AG09319 (cell line): ENCODE measurements at regions not wholly inside any gene's neighbourhood (a gene's known extent, or its start where the extent isn't known, plus 50 kb on each side); places are given as distances from the start of the nearest gene placed in this dataset.

Source experiments
- DNase-seq: peaks from one replicate; pipeline ENCODE4 v3.0.0-alpha.2; 2010; ENCODE audit warnings: low read depth; ENCODE audit errors: extremely low read depth
- TF ChIP-seq, protein P1 (sequence below): IDR thresholded peaks from 2 replicates; pipeline ENCODE4 v1.5.1; 2011; ENCODE audit warnings: low read depth, mild to moderate bottlenecking, inconsistent platforms, low read length, moderate library complexity

DNA sequence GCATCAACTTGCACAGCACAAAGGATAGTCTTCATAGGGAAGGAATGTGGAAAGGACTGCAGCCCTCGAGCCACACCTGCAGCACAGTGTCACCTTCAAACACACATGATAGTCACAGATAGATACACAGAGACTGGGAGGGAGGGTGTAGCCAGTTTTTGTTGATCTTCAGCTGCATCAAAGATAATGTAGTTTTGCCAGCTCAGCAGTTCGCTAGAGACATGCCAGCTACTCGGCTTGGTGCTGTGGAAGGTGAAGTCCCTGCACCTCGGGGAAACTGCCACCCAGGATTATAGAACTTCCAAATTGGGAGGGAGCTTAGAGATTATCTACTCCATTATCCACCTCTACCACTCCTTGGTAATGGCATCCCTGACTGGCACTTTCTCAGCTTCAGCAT, 92.9 kb upstream of the PAK3 start:
- TF ChIP-seq, protein P1, sequence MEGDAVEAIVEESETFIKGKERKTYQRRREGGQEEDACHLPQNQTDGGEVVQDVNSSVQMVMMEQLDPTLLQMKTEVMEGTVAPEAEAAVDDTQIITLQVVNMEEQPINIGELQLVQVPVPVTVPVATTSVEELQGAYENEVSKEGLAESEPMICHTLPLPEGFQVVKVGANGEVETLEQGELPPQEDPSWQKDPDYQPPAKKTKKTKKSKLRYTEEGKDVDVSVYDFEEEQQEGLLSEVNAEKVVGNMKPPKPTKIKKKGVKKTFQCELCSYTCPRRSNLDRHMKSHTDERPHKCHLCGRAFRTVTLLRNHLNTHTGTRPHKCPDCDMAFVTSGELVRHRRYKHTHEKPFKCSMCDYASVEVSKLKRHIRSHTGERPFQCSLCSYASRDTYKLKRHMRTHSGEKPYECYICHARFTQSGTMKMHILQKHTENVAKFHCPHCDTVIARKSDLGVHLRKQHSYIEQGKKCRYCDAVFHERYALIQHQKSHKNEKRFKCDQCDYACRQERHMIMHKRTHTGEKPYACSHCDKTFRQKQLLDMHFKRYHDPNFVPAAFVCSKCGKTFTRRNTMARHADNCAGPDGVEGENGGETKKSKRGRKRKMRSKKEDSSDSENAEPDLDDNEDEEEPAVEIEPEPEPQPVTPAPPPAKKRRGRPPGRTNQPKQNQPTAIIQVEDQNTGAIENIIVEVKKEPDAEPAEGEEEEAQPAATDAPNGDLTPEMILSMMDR, result no peak
- DNase-seq, result no peak

DNA sequence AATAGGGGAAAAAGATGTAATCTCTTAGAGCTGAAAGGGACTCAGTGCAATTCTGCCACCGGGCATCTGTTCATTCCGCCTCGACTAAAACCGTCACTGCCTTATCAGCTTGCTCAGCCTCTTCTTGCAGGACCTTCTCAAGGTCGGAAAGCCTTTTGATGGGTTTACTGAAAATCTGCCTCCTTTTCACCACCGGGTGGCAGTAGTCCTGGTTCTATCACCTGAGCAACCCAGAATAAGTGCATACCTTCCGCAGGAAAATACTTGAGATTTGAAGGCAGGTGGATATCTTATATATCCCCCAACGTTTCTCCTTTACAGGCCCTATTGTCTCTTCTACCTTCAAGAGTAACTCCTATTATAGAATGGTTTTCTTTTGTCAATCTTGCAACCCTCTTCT, 103.4 kb upstream of the PAK3 start:
- TF ChIP-seq, protein P1, result peak; percentile 54
- DNase-seq, result peak; percentile 1

DNA sequence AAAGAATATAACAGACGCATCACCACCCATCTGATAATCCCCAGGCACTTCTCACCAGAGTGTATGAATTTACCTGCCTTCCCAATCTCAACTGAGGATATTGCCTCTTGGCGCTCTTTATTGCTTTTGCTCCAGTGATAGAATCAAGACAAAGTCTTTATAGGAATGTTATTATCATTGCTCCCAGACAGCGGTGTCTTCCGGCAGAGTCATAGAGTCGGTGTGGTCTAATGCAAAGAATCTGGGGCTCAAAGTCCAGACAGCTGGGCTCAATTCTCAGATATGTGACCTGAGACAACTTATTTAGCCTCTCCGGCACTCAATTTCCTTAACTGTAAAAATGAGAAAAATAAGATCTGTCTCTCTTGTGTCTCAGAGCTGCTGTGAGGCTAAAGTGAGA, 106.1 kb upstream of the PAK3 start:
- DNase-seq, result no peak
- TF ChIP-seq, protein P1, result no peak

DNA sequence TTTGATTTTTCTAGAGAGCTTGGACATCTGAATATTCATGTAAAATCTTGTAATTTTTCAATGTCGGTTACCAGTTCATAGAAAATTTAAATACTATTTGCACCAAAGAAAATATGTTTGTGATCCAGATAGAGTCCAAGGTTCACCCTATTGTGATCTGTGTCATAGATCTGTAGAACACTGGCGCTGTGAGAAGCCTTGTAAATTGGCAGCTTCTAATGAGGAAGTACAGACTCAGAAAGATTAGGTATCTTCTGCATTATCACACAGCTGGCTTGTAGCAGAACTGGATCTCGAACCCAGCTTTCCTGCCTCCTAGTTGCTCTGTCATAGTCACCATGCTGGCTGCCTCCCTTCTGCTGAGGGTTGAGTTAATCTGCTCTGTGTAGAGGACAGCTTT, 106.5 kb upstream of the PAK3 start:
- TF ChIP-seq, protein P1, result no peak
- no peak for DNase-seq

DNA sequence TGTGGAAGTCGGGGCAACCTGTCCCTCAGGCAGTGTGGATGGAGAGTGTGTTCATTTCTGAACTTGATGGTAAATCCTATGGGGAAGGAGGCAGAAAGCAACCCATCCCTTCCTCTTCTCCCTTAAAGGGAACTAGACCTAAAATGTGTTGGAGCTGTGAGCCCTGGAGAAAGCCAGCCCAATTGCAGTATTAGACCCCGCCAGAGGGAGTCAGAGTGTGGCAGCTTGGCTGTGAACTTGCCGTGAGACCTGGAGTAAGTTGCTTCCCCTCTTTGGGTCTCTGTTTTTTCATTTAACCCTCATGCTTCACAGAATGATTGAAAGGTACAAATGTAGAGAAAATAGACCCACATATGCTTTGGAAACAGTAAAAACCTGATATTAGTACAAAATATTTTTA, 108.7 kb upstream of the PAK3 start:
- DNase-seq, result no peak
- TF ChIP-seq, protein P1, result 0 out of 2 replicates have a peak, but pooled peaks have one; percentile 3

DNA sequence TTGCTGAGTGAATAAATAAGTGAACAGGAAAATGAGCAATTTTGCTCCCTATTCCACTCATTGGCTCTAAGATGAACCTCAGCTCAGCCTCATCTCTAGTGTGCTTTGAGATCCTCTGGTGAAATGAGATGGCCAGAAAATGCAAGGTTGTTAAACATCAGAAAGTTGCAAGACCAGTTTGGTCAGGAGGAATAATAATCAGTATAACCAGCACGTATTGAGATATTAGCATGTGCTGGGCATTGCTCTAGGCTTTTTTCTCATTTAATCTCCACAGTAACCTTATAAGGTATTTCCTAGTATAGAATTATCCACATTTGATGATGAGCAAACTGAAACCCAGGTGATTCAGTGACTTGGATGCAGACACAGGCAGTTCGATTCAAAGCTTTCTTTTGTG, 110.5 kb upstream of the PAK3 start:
- TF ChIP-seq, protein P1, result no peak
- no peak for DNase-seq

DNA sequence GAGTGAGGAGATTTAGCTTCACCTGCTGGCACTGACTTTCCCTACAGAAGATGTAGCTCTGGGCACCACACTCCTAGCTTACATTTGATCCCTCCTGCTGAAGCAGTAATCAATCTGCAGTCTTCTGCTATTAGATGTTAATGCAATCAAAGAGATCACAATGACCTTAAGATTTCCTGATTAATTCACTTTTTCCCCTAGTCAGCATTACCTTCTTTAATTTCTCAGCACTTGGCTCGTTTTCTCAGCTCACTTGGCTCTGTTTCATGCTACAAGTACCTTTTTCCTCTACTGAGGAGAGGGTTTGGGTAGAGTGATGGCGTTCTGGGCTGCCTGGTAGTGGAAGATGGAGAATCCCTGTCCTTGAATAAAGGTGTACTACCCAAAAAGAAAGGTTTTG, 113.0 kb upstream of the PAK3 start:
- TF ChIP-seq, protein P1, result no peak
- no peak for DNase-seq
